HEK293T (cell line): ENCODE measurements at regions not wholly inside any gene's neighbourhood (a gene's known extent, or its start where the extent isn't known, plus 50 kb on each side); places are given as distances from the start of the nearest gene placed in this dataset.

ENCODE experiments used
- CTCF ChIA-PET: fragments of 350-600 bp; formaldehyde crosslinking; extraction: SDS; loops from one replicate; lab custom pipeline; 2021; ENCODE audit warnings: antibody characterized with exemption, inconsistent platforms; lab: Yijun Ruan, JAX
- POLR2A ChIA-PET: fragments of 350-600 bp; formaldehyde crosslinking; extraction: SDS; loops from one replicate; lab custom pipeline; 2020; ENCODE audit warnings: antibody characterized with exemption, inconsistent platforms; lab: Yijun Ruan, JAX
- DNase-seq: peaks from one replicate; pipeline ENCODE4 v3.0.0; 2012; ENCODE audit warnings: mixed read lengths; ENCODE audit errors: extremely low spot score
- ARNT ChIP-seq: fragments of 450-650 bp; IDR thresholded peaks from 2 replicates; pipeline ENCODE4 v1.6.1; 2017; ENCODE audit warnings: mild to moderate bottlenecking
- BHLHE40 ChIP-seq: fragments of 450-650 bp; IDR thresholded peaks from 2 replicates; pipeline ENCODE4 v1.6.1; 2016; ENCODE audit warnings: mild to moderate bottlenecking, moderate library complexity, borderline replicate concordance
- CTBP1 ChIP-seq: fragments of 450-650 bp; IDR thresholded peaks from 2 replicates; pipeline ENCODE4 v1.6.1; 2016; ENCODE audit warnings: borderline replicate concordance
- ELF4 ChIP-seq: fragments of 450-650 bp; IDR thresholded peaks from 2 replicates; pipeline ENCODE4 v1.6.1; 2017; ENCODE audit warnings: antibody characterized with exemption
- FOXA1 ChIP-seq: fragments of 450-650 bp; IDR thresholded peaks from 2 replicates; pipeline ENCODE4 v1.6.1; 2016; ENCODE audit warnings: mild to moderate bottlenecking
- FOXK2 ChIP-seq: fragments of 450-650 bp; IDR thresholded peaks from 2 replicates; pipeline ENCODE4 v1.6.1; 2016; ENCODE audit warnings: mild to moderate bottlenecking
- FOXM1 ChIP-seq: fragments of 450-650 bp; IDR thresholded peaks from 2 replicates; pipeline ENCODE4 v1.6.1; 2017; ENCODE audit warnings: mild to moderate bottlenecking, borderline replicate concordance
- HDGF ChIP-seq: fragments of 450-650 bp; IDR thresholded peaks from 2 replicates; pipeline ENCODE4 v1.6.1; 2017; ENCODE audit warnings: antibody characterized with exemption, borderline replicate concordance
- L3MBTL2 ChIP-seq: fragments of 450-650 bp; conservative IDR thresholded peaks from 2 replicates; pipeline ENCODE4 v1.6.1; 2016; ENCODE audit warnings: mild to moderate bottlenecking
- LEF1 ChIP-seq: fragments of 450-650 bp; IDR thresholded peaks from 2 replicates; pipeline ENCODE4 v1.6.1; 2017; ENCODE audit warnings: mild to moderate bottlenecking, borderline replicate concordance
- NFRKB ChIP-seq: fragments of 450-650 bp; IDR thresholded peaks from 2 replicates; pipeline ENCODE4 v1.6.1; 2016; ENCODE audit warnings: mild to moderate bottlenecking, moderate library complexity
- PKNOX1 ChIP-seq: fragments of 450-650 bp; IDR thresholded peaks from 2 replicates; pipeline ENCODE4 v1.6.1; 2016
- SP1 ChIP-seq: fragments of 450-650 bp; IDR thresholded peaks from 2 replicates; pipeline ENCODE4 v1.6.1; 2017
- SUZ12 ChIP-seq: fragments of 450-650 bp; IDR thresholded peaks from 2 replicates; pipeline ENCODE4 v1.6.1; 2016; ENCODE audit warnings: mild to moderate bottlenecking
- TARDBP ChIP-seq: fragments of 450-650 bp; IDR thresholded peaks from 2 replicates; pipeline ENCODE4 v1.6.1; 2016
- ZNF384 ChIP-seq: fragments of 450-650 bp; IDR thresholded peaks from 2 replicates; pipeline ENCODE4 v1.6.1; 2016

GRCh38 chr22:49129736-49130135 lies 697.9 kb downstream of the BRD1 start:
- DNase-seq: no peak
- CTCF ChIA-PET: no interaction called here
- POLR2A ChIA-PET: no interaction called here
- TF ChIP-seq LEF1 (no peak), CTBP1 (no peak), FOXM1 (no peak), FOXA1 (no peak), ELF4 (no peak), HDGF (no peak), BHLHE40 (no peak), ZNF384 (no peak), L3MBTL2 (no peak)

GRCh38 chr22:49128874-49129273 lies 698.8 kb downstream of the BRD1 start:
- DNase-seq: no peak
- ChIA-PET CTCF (no interaction called here), POLR2A (no interaction called here)
- TF ChIP-seq PKNOX1 (no peak), CTBP1 (no peak), SUZ12 (no peak), TARDBP (no peak), FOXK2 (no peak), L3MBTL2 (no peak)

DNA sequence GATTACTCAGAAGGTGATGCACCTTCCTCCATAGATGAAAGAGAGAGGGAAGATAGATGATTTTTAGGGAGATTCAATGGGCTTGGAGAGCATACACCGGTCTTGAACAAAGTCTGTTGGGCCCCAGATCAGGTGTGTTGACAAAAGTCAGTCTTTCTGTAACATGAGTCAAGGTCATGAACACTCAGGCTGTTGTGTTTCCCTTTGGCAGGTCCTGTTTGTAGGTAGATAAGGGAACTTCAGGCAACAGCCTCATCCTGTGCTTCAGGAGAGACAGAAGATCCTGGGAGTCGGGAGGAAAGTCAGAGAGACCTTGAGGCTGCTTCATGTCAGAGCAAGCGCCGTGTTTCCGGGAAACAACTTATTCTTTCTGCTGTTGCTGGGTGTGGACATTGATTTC lies 703.1 kb downstream of the BRD1 start:
- POLR2A ChIA-PET: no interaction called here

GRCh38 chr22:49123621-49124192 lies 704.0 kb downstream of the BRD1 start:
- POLR2A ChIA-PET: no interaction called here
- DNase-seq: no peak
- CTCF ChIA-PET: no interaction called here
- TF ChIP-seq ZNF384: no peak
- TF ChIP-seq NFRKB: no peak
- TF ChIP-seq HDGF: no peak

More for the DNA sequence above, 703.1 kb downstream of the BRD1 start:
- no peak for DNase-seq
- CTCF ChIA-PET: no interaction called here
- TF ChIP-seq BHLHE40: no peak
- TF ChIP-seq LEF1: no peak
- TF ChIP-seq ELF4: no peak
- TF ChIP-seq FOXM1: no peak
- TF ChIP-seq FOXK2: no peak
- TF ChIP-seq TARDBP: no peak
- TF ChIP-seq CTBP1: no peak
- no peak for TF ChIP-seq NFRKB
- TF ChIP-seq ZNF384: no peak
- no peak for TF ChIP-seq SP1
- TF ChIP-seq HDGF: no peak

- no peak for DNase-seq
- POLR2A ChIA-PET: no interaction called here
- TF ChIP-seq FOXM1 (no peak), L3MBTL2 (no peak), PKNOX1 (no peak), FOXA1 (no peak), SP1 (no peak), BHLHE40 (no peak), ZNF384 (no peak), LEF1 (no peak), SUZ12 (no peak), ELF4 (no peak)
- CTCF ChIA-PET: no interaction called here
Observed at GRCh38 chr22:49119551-49119952, 708.1 kb downstream of the BRD1 start.

DNA sequence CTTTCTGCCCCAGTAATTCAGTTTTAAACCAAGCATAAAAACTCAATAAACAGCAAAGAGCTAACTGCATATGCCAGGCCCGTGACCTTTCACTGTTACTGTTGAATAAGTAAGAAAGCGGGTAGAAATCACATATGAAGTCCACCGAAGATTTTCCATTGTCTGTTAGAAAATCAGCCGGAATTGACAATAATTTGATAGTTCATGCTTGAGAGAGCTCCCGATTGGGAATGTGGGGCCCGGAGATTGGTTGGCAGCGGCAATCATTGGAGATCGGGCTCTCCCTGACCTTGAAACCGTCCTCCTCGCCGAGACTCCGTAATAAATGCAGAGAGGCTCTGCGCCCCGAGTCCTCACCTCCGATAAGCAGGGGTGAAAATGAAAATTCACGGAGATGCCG lies 709.6 kb downstream of the BRD1 start:
- TF ChIP-seq CTBP1 (no peak), LEF1 (no peak), FOXM1 (no peak), SUZ12 (no peak)
- POLR2A ChIA-PET: no interaction called here

GRCh38 chr22:49117486-49117885 lies 710.2 kb downstream of the BRD1 start:
- POLR2A ChIA-PET: no interaction called here
- CTCF ChIA-PET: no interaction called here
- no peak for DNase-seq
- TF ChIP-seq FOXK2 (no peak), PKNOX1 (no peak), TARDBP (no peak), ELF4 (no peak), L3MBTL2 (no peak), LEF1 (no peak), NFRKB (no peak), SP1 (no peak), ARNT (no peak), FOXA1 (no peak), ZNF384 (no peak), CTBP1 (no peak), FOXM1 (no peak)

More for the DNA sequence above, 709.6 kb downstream of the BRD1 start:
- no peak for DNase-seq
- CTCF ChIA-PET: no interaction called here
